Stomach (tissue), 8 donors: ENCODE measurements at regions not wholly inside any gene's neighbourhood (a gene's known extent, or its start where the extent isn't known, plus 50 kb on each side); places are given as distances from the start of the nearest gene placed in this dataset.

Experiments
- DNase-seq, 2 donors: peaks; one replicate each; pipeline versions ENCODE4 v3.0.0 to v3.0.0-alpha.2; 2013 to 2019
- H3K27ac ChIP-seq, 5 donors: fragments of 200-600 bp in 4 of 5; sonication (generic) in 4 of 5; one replicate each; pipeline ENCODE4 v1.5.1; 2013 to 2019; ENCODE audit warnings: mild to moderate bottlenecking in 1 of 5, moderate library complexity in 1 of 5
- H3K27me3 ChIP-seq, 3 donors: fragments of 200-600 bp; sonication (generic); one replicate each; pipeline ENCODE4 v1.5.1; 2017 to 2019; ENCODE audit warnings: mixed run types in 1 of 3
- H3K36me3 ChIP-seq, 4 donors: fragments of 200-600 bp; sonication (generic); 1 replicate in 3 of 4; 2 replicates in 1 of 4; pipeline ENCODE4 v1.5.1; 2016 to 2019
- H3K4me1 ChIP-seq, 4 donors: fragments of 200-600 bp; sonication (generic); one replicate each; pipeline ENCODE4 v1.5.1; 2016 to 2019
- H3K4me3 ChIP-seq, 4 donors: fragments of 200-600 bp; sonication (generic) in 3 of 4; one replicate each; pipeline ENCODE4 v1.5.1; 2016 to 2019; ENCODE audit warnings: mild to moderate bottlenecking in 1 of 4
- H3K9me3 ChIP-seq, 4 donors: fragments of 200-600 bp; sonication (generic); one replicate each; pipeline ENCODE4 v1.5.1; 2016 to 2019
- CTCF ChIP-seq, 7 experiments: fragments of 450-650 bp in 4 of 7; fragments of 200-600 bp in 3 of 7; sonication (generic) in 3 of 7; IDR thresholded peaks; one replicate each; pipeline ENCODE4 v1.5.1; 2016 to 2019; ENCODE audit warnings: antibody characterized with exemption in 7 of 7, control low read depth in 2 of 7, mild to moderate bottlenecking in 1 of 7
- EP300 ChIP-seq: sonication (generic); formaldehyde crosslinking; IDR thresholded peaks from one replicate; pipeline ENCODE4 v1.6.1; 2017; ENCODE audit warnings: antibody characterized with exemption
- POLR2A ChIP-seq, 4 donors: fragments of 450-650 bp; IDR thresholded peaks; one replicate each; pipeline ENCODE4 v1.6.1; 2016; ENCODE audit warnings: antibody characterized with exemption in 4 of 4, control low read depth in 2 of 4, mild to moderate bottlenecking in 1 of 4, moderate library complexity in 1 of 4
- POLR2AphosphoS5 ChIP-seq, 3 donors: sonication (generic); formaldehyde crosslinking; IDR thresholded peaks; one replicate each; pipeline ENCODE4 v1.6.1; 2016; ENCODE audit warnings: antibody characterized with exemption in 3 of 3
- WGBS, 5 donors: extraction: QIAGEN DNeasy Blood & Tissue Kit in 3 of 5; methylation state at CpG; one replicate each; pipeline versions ENCODE4 v1.1.5 to v1.1.7; 2013 to 2018; 5-methylcytosine and 5-hydroxymethylcytosine counted together
- intact Hi-C: fragments of 100-400 bp; cut with DNase I; formaldehyde crosslinking; loops from one replicate; pipeline ENCODE4 v1.15.1; 2023; ENCODE audit warnings: low total_unique reads
- donor health status: healthy with polysubstance abuse.
- donor health status: Bipolar disorder and iron deficiency.
- donor health status: healthy.

- no peak overlapping the region for H3K4me3 ChIP-seq
- no peaks in the 10 kb centered on the region for H3K9me3 ChIP-seq
- H3K27me3 ChIP-seq = no peaks in the 10 kb centered on the region
- 71 to 87% (median 80%) methylated on average over 1 of the region's 1 CpG for WGBS, 5 donors
- no peak for DNase-seq
- peak overlapping the region in 1 of 5 donors; percentile 4 for H3K27ac ChIP-seq
- TF ChIP-seq CTCF (IDR thresholded peaks at IDR 0.05) (no peak), POLR2A (IDR thresholded peaks at IDR 0.05) (no peak), POLR2AphosphoS5 (IDR thresholded peaks at IDR 0.05) (no peak), EP300 (no peak)
- intact Hi-C loops = no loop called here
- no peaks in the 10 kb centered on the region for H3K36me3 ChIP-seq
- H3K4me1 ChIP-seq = peaks cover 0 to 6% (median 0%) of the 10 kb centered on the region in 4 donors
Measured at GRCh38 chr2:145918951-145919350, 1399.0 kb upstream of the ZEB2 start.

- Histone ChIP-seq H3K27me3 (no peaks in the 10 kb centered on the region), H3K4me1 (peaks cover 0 to 6% (median 0%) of the 10 kb centered on the region in 4 donors), H3K9me3 (no peaks in the 10 kb centered on the region), H3K27ac (no peak overlapping the region), H3K4me3 (no peak overlapping the region), H3K36me3 (no peaks in the 10 kb centered on the region)
- whole genome bisulfite sequencing, 5 donors = 93 to 98% (median 96%) methylated on average over 5 of the region's 5 CpGs
- TF ChIP-seq CTCF (IDR thresholded peaks at IDR 0.05) (no peak), POLR2AphosphoS5 (IDR thresholded peaks at IDR 0.05) (no peak), POLR2A (IDR thresholded peaks at IDR 0.05) (no peak), EP300 (no peak)
- intact Hi-C loops = no loop called here
- DNase-seq = no peak
Measured at GRCh38 chr2:145916799-145917198, 1396.9 kb upstream of the ZEB2 start.

GRCh38 chr2:145914716-145915115 is 1394.8 kb upstream of the ZEB2 start:
- WGBS, 5 donors = 69 to 72% (median 71%) methylated on average over 4 of the region's 4 CpGs

GRCh38 chr2:145910416-145910815 is 1390.5 kb upstream of the ZEB2 start:
- TF ChIP-seq EP300 = no peak
- TF ChIP-seq POLR2A (IDR thresholded peaks at IDR 0.05) = no peak
- TF ChIP-seq CTCF (IDR thresholded peaks at IDR 0.05) = no peak
- no peak for TF ChIP-seq POLR2AphosphoS5 (IDR thresholded peaks at IDR 0.05)
- Histone ChIP-seq H3K4me3 (no peak overlapping the region), H3K27me3 (no peaks in the 10 kb centered on the region), H3K9me3 (no peaks in the 10 kb centered on the region), H3K4me1 (no peaks in the 10 kb centered on the region), H3K36me3 (no peaks in the 10 kb centered on the region), H3K27ac (no peak overlapping the region)
- no peak for DNase-seq
- WGBS, 5 donors = 77 to 84% (median 82%) methylated on average over 4 of the region's 4 CpGs
- intact Hi-C loops = no loop called here

More at GRCh38 chr2:145914716-145915115, 1394.8 kb upstream of the ZEB2 start:
- intact Hi-C loops = no loop called here
- H3K4me3 ChIP-seq = no peak overlapping the region
- no peaks in the 10 kb centered on the region for H3K36me3 ChIP-seq
- DNase-seq = no peak
- H3K9me3 ChIP-seq = no peaks in the 10 kb centered on the region
- H3K27ac ChIP-seq = no peak overlapping the region
- TF ChIP-seq CTCF (IDR thresholded peaks at IDR 0.05) (no peak), POLR2A (IDR thresholded peaks at IDR 0.05) (no peak), POLR2AphosphoS5 (IDR thresholded peaks at IDR 0.05) (no peak), EP300 (no peak)
- no peaks in the 10 kb centered on the region for H3K27me3 ChIP-seq
- peaks cover 0 to 6% (median 0%) of the 10 kb centered on the region in 4 donors for H3K4me1 ChIP-seq
